ENCODE measurements at regions not wholly inside any gene's neighbourhood (a gene's known extent, or its start where the extent isn't known, plus 50 kb on each side); places are given as distances from the start of the nearest gene placed in this dataset.

DNA sequence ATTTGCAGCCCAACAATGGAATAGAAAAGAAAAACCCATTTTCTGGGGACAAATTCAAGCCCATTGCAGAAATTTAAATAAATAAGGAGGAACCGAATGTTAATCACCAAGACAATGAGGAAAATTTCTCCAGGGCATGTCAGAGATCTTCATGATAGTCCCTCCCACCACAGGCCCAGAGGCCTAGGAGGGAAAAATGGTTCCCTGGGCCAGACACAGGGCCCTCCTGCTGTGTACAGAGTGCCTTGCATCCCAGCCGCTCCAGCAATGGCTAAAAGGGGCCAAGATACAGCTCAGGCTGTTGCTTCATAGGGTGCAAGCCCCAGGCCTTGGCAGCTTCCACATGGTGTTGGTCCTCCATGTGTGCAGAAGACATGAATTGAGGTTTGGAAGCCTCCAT is 73.4 kb upstream of the FOXE1 start:
- no peak overlapping the region for H3K9ac ChIP-seq (ENCODE audit: low read length)
- no peak overlapping the region for H3K27ac ChIP-seq (ENCODE audit: low read depth, low read length)
- H4K20me1 ChIP-seq (ENCODE audit: low read depth, low read length), result no peaks in the 10 kb centered on the region
- no peaks in the 10 kb centered on the region for H3K79me2 ChIP-seq (ENCODE audit: insufficient read depth, low read length)
- no peaks in the 10 kb centered on the region for H3F3A ChIP-seq (ENCODE audit: insufficient read depth)
- H2AFZ ChIP-seq (ENCODE audit: low read depth, low read length, severe bottlenecking), result no peak overlapping the region
- no peaks in the 10 kb centered on the region for H3K27me3 ChIP-seq (ENCODE audit: low read length)
- peaks cover 7% of the 10 kb centered on the region; the same call in 1 of the 2 replicates for H3K9me3 ChIP-seq (ENCODE audit: insufficient read depth, low read length)
- no peaks in the 10 kb centered on the region for H3K36me3 ChIP-seq (ENCODE audit: low read length)
- no peaks in the 10 kb centered on the region for H3K9me2 ChIP-seq (replicated peaks; ENCODE audit: insufficient read depth, low read length)
- H3K4me2 ChIP-seq (ENCODE audit: low read depth, low read length, poor library complexity, severe bottlenecking), result no peak overlapping the region
- H3K4me3 ChIP-seq (ENCODE audit: insufficient read depth, low read length, poor library complexity, severe bottlenecking), result no peak overlapping the region
- TF ChIP-seq, protein P1, sequence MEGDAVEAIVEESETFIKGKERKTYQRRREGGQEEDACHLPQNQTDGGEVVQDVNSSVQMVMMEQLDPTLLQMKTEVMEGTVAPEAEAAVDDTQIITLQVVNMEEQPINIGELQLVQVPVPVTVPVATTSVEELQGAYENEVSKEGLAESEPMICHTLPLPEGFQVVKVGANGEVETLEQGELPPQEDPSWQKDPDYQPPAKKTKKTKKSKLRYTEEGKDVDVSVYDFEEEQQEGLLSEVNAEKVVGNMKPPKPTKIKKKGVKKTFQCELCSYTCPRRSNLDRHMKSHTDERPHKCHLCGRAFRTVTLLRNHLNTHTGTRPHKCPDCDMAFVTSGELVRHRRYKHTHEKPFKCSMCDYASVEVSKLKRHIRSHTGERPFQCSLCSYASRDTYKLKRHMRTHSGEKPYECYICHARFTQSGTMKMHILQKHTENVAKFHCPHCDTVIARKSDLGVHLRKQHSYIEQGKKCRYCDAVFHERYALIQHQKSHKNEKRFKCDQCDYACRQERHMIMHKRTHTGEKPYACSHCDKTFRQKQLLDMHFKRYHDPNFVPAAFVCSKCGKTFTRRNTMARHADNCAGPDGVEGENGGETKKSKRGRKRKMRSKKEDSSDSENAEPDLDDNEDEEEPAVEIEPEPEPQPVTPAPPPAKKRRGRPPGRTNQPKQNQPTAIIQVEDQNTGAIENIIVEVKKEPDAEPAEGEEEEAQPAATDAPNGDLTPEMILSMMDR (IDR thresholded peaks at IDR 0.05; ENCODE audit: insufficient read depth, low read length, poor library complexity, severe bottlenecking), result no peak
- TF ChIP-seq EZH2phosphoT487 (conservative IDR thresholded peaks at IDR 0.05; ENCODE audit: low read length), result no peak

DNA sequence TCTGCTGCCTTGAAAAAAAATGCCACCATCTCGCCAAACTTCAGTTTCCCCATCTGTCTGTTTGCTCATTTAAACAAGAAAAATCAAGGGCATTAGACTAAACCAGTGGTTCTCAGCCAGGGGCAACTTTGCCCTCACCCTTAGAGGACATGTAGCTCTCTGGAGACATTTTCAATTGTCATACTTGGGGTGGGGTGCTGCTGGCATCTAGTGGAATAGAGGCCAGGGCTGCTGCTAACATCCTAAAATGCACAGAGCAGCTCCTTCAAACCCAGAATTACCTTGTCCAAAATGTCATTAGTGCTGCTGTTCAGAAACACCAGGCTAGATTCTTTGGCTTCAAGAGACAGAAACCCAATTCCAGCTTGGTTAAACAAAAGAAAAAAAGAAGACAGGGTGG is 71.1 kb upstream of the FOXE1 start:
- H3K9me2 ChIP-seq (replicated peaks; ENCODE audit: insufficient read depth, low read length), result no peaks in the 10 kb centered on the region
- no peaks in the 10 kb centered on the region for H3K27me3 ChIP-seq (ENCODE audit: low read length)
- H3K4me2 ChIP-seq (ENCODE audit: low read depth, low read length, poor library complexity, severe bottlenecking), result no peak overlapping the region
- no peak overlapping the region for H3K9ac ChIP-seq (ENCODE audit: low read length)
- TF ChIP-seq, protein P1 (IDR thresholded peaks at IDR 0.05; ENCODE audit: insufficient read depth, low read length, poor library complexity, severe bottlenecking), result no peak
- TF ChIP-seq EZH2phosphoT487 (conservative IDR thresholded peaks at IDR 0.05; ENCODE audit: low read length), result no peak
- H3K27ac ChIP-seq (ENCODE audit: low read depth, low read length), result no peak overlapping the region
- H4K20me1 ChIP-seq (ENCODE audit: low read depth, low read length), result no peaks in the 10 kb centered on the region
- H3F3A ChIP-seq (ENCODE audit: insufficient read depth), result no peaks in the 10 kb centered on the region
- H3K4me3 ChIP-seq (ENCODE audit: insufficient read depth, low read length, poor library complexity, severe bottlenecking), result no peak overlapping the region
- H3K36me3 ChIP-seq (ENCODE audit: low read length), result no peaks in the 10 kb centered on the region
- peaks cover 7% of the 10 kb centered on the region; the same call in 1 of the 2 replicates for H3K9me3 ChIP-seq (ENCODE audit: insufficient read depth, low read length)
- no peaks in the 10 kb centered on the region for H3K79me2 ChIP-seq (ENCODE audit: insufficient read depth, low read length)
- no peak overlapping the region for H2AFZ ChIP-seq (ENCODE audit: low read depth, low read length, severe bottlenecking)

DNA sequence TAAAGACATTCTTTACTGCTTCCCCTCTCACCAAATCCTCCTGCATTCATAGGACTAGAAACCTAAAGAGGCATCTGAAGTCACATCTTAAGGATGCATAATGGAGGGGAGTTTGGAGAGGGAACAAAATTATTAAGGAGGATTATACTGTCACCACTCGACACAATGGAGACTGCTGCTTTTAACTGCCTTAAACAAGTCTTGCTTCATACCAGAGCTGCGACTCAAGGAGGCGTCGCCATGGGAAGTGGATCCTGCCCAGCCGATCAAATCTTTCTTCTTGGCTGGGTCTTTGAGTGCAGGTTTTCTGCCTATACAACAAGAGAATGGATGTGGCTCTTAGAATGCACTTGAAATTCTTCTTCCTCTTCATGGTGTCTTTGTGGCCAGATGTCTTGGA is 66.7 kb upstream of the FOXE1 start:
- Histone ChIP-seq H3K79me2 (ENCODE audit: insufficient read depth, low read length) (no peaks in the 10 kb centered on the region), H3K27ac (ENCODE audit: low read depth, low read length) (no peak overlapping the region), H2AFZ (ENCODE audit: low read depth, low read length, severe bottlenecking) (no peak overlapping the region), H3K36me3 (ENCODE audit: low read length) (no peaks in the 10 kb centered on the region), H3K27me3 (ENCODE audit: low read length) (no peaks in the 10 kb centered on the region), H3K4me2 (ENCODE audit: low read depth, low read length, poor library complexity, severe bottlenecking) (no peak overlapping the region), H3K9me3 (ENCODE audit: insufficient read depth, low read length) (no peaks in the 10 kb centered on the region), H3F3A (ENCODE audit: insufficient read depth) (no peaks in the 10 kb centered on the region), H3K9me2 (replicated peaks; ENCODE audit: insufficient read depth, low read length) (no peaks in the 10 kb centered on the region), H3K9ac (ENCODE audit: low read length) (no peak overlapping the region), H4K20me1 (ENCODE audit: low read depth, low read length) (no peaks in the 10 kb centered on the region), H3K4me3 (ENCODE audit: insufficient read depth, low read length, poor library complexity, severe bottlenecking) (no peak overlapping the region)
- TF ChIP-seq, protein P1 (IDR thresholded peaks at IDR 0.05; ENCODE audit: insufficient read depth, low read length, poor library complexity, severe bottlenecking), result no peak
- TF ChIP-seq EZH2phosphoT487 (conservative IDR thresholded peaks at IDR 0.05; ENCODE audit: low read length), result no peak
